ENCODE measurements at regions not wholly inside any gene's neighbourhood (a gene's known extent, or its start where the extent isn't known, plus 50 kb on each side); places are given as distances from the start of the nearest gene placed in this dataset.
"Not testable (repeated sequence)": the region's sequence is repeated elsewhere in the genome, so short reads cannot be mapped to it uniquely, and the experiment has no call there.

DNA sequence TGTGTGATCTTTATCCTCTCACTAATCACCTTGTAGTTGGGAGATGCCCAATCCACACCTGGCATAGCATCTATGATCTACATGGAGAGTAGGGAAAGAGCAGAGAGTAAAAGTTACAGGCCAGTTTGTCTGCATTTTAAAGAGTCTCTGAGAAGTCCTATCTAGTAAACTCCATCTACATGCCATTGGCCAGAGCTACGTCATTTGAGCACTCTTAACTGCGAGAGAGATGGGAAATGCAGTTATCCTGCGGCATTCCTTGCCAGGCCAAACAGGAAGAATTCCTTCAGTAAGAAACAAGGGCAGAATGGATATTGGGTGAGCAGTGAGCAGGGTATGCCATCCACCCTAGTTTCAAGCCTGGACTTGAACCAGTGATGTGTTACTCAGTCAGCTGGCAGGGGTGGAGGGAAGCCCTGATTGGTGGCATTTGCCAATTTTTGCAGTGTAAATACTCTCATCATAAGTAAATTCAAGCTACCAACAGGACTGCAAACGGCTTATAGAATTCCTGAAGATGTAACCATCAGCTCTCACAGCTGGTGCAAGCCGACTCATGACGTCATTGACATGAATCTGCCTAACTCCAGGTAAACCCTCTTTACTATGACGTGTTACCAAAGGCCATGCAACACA, 156.8 kb upstream of the MSX2 start:
- no peak for DNase-seq

DNA sequence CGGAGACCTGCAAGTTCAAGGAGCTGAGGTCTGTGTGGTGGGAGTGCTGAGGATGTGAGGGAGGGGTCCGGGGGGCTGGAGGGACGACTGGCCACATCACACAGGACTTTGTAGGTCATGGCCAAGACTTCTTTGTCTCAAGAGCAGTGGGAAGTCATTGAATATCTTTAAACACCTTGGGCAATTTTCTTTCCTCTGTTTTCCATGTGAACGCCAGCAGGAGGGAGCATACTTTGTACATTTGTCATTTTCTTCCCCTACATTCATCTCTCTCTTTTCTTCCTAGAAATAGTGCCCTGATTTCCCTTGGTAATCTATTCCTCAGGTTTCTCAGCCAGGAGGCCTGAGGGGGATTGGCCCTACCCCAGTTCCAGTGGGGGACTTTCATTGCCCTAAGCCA, 153.7 kb upstream of the MSX2 start:
- DNase-seq: no peak

DNA sequence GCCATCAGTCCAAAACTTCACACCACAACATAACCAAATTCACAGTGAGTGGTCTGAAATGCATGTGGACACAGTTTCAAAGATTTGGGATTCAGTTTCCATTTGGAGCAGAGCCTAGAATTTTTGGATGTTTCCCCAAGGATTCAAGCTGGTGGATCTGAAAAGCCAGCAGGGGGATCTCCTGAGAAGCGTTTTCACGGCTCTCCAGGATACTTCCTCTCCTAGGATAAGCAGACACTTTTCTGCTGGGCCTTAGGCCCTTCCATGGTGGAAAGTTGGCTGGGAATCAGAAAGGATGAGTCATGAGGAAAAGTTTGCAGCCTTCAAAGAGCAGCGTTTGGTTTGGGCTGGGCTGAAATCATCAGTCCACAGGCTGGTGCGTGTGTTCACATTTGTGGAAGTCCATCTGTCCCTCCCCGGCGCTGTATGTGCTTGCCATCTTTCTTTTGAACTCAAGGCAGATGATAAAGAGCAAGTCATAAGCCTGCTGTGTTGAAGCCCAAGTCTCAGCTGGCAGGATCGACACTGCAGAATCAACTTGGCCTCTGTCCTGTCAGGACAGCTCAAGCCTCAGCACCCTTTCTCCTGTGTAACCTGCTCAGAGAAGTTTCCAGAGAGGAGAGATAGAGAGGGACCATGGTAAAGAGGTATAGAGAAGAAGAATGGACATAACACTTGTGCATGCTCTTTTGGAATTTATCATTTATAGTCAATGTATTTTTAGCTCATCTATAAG, 152.6 kb upstream of the MSX2 start:
- DNase-seq: no peak

DNA sequence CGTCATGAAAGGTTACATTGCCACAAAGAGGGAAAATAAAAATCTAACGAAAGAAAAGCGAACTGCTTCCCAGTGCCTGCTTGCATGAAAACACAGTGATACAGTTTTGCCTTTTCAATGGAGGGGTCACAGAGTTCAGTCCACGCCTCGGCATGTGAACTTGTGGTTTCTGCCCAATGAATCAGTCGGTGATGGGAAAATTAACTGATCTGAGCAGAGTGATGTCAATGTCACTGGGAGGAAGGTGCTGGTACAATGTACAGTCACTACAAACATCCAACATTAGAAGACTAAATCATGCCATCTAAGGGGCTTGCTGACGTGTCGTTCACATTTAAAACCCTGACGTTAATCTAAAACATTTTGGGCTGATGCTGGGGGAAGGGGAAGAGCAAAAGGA, 151.8 kb upstream of the MSX2 start:
- DNase-seq: no peak

DNA sequence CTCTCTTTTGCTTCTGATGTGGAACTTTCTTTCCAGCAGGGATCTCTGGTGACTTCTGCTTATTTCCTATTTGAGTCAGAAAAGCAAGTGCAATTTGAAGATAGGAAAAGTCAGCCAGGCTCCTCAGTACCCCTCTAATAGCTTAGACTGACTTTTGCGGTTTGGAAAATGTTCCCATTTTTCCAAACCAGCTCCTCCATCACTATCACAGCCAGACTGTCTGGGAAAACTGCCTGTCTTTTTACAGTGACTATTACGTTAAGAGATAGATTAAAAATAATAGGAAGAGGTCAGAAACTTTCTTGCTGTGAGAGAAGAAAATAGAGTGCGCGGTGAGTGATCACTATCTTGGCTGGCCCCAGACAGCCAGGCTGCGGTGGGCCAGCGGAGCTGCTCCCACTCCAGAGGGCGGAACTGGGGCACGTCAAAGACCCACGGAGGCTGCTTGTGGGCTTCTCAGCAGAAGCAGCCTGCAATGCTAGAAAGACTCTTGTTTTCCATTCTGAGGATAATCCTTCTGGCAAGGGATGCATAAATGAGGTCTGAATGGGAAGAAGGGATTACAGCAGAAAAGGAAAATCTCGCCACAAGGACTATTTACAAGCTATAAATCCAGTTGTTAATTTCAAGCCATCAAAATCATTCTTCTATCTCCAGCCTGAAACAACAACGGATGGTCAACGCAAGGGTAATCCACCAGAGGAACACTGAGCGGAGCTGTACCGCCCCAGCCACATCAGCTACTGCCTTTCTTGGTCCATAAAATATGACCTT, 151.0 kb upstream of the MSX2 start:
- no peak for DNase-seq

DNA sequence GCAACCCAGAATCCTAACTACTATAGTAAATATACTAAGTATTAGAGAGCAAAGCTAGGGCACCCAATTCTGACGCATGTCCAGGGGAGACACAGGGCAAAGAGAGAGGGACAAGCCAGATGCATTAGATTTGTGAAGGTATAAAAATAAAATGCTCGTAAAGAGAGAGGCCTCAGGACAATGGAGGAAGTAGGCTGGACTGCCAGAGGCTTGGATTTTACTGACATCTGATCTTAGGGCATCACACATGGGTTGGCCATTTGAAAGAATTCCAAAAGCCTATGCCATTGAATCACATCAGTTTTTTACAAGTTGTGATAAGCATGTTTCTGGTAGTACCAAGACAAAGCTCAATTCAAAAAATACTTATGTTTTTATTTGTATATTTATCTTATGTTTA, 149.3 kb upstream of the MSX2 start:
- no peak for DNase-seq

DNA sequence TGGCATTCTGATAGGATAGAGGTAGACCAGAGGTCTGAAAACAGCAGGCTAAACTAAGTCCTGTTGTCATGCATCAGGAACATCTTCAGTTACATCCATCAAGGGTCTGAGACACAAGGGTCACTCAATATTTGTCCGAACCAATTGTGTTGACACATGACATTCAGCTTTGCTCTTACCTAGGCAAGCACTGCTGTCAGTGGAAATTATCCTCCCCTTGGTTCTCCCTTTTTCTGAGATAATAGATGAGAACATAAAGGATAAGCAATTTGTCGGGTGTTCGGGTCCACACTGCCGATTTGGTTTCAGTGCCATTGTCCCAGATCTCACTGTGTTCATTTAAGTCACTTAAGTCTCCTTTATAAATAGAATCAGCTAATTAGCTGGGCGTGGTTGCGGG, 148.3 kb upstream of the MSX2 start:
- no peak for DNase-seq

DNA sequence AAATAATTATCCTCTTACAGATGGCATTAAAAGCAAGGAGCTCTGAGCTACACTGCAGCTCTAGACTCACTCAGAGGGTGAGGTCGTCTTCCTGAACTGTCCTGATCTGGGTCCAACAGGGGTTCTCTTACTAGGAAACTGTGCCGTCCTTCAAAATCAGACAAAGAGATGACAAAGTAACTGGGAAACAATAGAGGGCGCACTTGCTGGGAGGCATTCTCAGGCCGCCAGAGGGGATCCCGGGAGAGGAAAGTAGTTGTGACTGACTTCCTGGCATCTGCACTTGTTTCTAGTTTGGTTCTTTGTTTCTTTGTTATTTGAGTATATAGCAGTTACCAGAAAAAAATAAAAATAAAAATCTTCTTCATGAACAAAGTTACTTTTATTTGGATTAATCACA, 142.9 kb upstream of the MSX2 start:
- DNase-seq: no peak

DNA sequence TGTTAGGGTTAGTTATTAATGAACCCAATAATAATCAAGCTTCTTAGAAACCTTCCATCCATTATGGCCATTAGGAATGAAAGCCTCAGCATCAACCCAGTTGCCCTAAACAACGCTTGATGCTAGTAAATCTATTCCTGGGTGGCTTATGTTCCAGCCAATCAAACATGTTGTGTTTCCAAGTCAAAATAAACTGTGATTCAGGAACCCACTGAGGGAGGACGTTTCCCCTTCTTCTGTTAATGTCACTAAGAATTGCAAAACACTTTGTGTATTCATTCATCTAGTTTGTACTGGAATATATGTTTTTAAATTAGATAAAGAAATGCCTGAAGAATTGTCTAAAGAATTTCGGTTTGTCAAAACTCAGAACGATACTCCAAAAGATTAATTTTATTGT, 142.5 kb upstream of the MSX2 start:
- DNase-seq: no peak

DNA sequence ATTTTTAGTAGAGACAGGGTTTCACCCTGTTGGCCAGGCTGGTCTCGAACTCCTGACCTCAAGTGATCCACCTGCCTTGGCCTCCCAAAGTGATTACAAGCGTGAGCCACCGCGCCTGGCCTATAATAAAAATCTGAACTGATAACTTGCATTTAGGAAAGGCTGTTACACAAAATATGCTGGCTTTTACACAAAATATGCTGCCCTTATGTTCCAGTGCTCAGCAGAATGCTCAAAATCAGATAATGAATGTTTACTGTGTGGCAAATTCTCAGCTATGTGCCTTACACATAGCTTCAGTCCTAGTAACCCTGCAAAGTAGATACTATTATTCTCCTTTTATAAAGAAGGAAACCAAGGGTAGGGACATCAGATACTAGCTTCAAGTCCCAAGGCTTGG, 141.3 kb upstream of the MSX2 start:
- no peak for DNase-seq

DNA sequence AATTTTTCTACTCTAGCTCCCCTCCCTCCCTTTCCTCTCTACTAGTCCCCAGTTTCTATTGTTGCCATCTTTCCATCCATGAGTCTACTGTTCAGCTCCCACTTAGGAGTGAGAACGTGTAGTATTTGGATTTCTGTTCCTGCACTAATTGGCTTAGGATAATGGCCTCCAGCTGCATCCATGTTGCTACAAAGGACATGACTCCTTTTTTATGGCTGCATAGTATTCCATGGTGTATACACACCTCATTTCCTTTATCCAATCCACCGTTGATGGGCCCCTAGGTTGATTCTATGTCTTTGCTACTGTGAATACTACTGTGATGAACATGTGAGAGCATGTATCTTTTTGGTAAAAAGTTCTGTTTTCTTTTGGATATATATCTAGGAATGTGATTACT, 138.9 kb upstream of the MSX2 start:
- no peak for DNase-seq

DNA sequence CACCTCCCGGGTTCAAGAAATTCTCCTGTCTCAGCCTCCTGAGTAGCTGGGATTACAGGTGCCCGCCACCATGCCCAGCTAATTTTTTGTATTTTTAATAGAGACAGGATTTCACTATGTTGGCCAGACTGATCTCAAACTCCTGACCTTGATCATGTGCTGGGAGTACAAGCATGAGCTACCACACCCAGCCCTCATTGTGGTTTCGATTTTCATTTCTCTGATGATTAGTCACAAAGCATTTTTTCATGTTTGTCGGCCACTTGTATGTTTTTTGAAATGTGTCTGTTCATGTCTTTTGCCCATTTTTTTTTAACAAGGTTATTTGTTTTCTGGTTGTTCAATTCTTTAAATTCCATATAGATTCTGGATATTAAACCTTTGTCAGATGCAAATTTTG, 138.2 kb upstream of the MSX2 start:
- DNase-seq: not testable (repeated sequence)

DNA sequence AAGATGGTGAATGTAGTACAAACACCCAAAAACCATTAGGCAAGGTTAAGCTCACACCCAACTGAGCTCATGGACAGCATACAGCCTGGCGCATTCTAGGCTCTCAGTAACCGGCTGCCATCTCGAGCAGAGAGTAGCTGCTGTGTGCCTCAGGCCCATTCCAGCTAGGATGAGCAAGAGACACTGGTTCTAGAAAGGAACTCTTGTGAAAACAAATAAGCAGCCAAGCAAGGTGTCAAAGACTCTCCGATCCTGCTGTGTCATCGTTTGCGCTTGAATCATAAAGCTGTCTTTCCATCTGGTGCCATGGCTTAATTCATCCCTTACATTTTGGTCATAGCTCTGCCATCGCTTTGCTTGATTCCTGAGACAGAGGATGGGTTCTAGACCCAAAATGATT, 135.4 kb upstream of the MSX2 start:
- DNase-seq: no peak

DNA sequence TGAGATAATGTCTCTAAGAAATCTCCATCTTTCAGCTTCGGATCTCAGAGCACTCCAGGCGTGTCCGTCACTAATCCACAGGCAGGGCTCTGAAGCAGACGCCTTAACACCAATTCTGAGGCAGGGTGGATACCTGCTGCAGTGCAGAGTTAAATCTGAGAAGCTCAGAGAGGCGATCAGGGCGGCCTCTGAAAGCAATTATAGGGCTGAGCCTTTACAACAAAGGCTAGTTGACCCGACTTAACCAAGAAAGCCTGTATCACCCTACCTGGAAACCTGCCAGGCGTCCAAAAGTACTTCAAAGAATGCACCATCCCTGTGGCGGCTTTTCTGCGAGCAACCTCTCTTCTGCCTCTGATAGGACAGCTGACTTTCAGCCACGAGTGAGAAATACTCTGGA, 134.8 kb upstream of the MSX2 start:
- no peak for DNase-seq

DNA sequence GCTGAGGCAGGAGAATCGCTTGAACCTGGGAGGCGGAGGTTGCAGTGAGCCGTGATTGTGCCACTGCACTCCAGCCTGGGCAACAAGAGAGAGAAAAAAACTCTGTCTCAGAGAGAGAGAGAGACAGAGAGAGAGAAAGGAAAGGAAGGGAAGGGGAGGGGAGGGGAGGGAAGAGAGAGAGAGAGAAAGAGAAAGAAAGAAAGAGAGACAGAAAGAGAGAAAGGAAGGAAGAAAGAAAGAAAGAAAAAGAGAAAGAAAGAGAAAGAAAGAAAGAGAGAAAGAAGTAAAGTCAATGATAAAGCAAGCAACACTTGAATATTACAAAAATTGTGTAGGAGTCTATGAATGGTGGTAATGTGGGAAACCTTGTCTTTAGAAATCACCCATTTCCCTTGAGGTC, 133.6 kb upstream of the MSX2 start:
- DNase-seq: no peak

DNA sequence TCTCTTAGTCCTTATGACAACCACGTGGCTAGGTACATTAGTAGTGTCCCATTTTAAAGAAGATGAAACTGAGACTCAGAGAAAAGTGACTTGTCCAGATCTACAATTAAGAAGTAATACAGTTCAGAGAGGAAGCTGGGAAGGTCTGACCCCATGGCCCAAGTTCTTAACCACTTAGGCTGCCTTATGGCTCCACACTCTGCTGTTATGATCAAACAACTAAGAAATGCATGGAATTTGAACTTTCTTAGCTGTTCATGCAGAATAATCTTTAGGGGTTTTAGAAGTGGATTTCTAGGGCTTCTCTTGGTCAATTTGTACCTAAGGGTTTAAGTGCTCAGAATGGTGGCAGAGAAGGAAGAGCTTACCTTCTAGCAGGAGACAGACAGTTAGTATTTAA, 128.0 kb upstream of the MSX2 start:
- no peak for DNase-seq

DNA sequence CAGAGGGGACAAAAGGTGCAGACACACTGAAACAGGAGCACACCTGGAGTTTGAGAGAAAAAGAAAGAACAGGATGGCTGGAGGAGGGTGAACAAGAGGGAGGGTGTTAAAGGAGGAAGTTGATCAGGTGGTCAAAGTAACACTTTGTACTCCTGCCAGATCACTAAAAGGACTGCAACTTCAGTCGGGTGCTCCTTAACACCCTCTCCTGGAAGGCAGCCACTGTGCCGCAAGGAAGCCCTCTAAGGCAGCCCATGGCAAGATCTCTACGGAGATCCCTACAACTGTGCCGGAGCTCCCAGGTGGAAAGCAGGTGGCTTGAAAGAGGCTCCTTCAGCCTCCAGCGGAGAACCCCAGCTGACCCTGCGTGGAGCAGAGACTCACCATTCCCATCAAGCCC, 124.4 kb upstream of the MSX2 start:
- no peak for DNase-seq

DNA sequence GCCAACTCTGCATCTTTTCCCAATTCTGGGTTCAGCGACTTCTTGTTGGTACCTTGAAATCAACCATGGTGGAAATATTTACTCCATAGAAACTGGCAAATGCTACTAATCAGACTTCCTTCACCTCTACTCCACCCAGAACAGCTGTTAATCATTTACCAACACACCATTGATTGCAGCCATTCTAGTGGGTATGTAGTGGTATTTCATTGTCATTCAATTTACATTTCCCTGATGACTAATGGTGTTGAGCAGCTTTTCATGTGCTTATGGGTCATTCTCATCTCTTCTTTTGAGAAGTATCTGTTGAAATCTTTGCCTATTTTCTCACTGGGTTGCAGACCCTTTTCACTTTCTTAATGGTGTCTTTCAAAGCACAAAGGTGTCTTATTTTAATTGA, 122.4 kb upstream of the MSX2 start:
- no peak for DNase-seq

DNA sequence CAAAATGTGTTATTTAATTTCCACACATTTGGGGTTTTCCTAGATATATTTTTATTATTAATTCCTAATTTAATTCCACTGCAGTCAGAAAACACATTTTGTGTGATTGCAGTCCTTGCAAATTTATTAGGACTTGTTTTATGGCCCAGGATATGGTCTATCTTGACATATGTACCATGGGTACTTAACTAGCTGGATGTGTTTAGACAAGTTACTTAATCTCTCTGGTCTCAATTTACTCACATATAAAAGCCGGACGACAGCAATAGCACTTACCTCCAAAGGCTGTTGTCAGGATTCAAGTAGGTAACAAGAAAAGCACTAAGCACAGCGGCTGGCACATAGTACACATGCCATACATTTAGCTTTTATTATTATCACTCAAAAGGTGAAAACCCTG, 118.2 kb upstream of the MSX2 start:
- no peak for DNase-seq

DNA sequence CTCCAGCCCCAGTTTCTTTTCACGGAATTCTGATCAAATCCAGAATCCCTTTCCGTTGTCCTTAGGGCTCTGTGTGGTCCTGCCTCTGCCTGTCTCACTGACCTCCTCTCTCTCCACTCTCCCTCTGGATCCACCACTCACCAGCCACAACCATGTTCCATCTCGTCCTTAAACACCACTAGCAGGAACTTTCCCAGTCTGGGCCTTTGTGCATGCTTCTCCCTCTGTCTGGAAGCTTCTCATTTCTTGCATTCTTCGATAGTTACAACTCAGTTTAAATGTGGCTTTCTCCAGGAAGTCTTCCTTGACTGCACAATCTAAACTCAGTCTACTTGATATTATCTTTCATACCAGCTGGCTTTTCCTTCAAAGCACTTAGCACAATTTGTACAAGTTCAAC, 117.7 kb upstream of the MSX2 start:
- no peak for DNase-seq

DNA sequence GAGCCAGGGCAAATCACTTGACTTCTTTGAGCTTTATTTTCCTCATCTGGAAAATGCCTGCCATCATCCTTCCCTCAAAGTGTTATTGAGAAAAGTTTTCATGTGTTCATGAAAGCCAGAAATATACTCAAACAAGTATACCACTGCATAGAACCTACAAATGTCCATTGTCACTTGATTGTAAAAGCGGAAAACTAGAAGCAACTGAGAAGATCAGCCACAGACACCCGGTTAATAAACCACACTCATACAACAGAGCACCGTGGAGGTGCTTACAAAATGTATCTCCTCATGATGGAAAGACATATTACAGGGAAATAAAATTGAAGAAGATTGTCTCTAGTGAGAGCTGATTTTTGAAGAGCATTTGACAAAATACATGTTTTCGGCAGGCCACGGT, 117.2 kb upstream of the MSX2 start:
- DNase-seq: no peak

DNA sequence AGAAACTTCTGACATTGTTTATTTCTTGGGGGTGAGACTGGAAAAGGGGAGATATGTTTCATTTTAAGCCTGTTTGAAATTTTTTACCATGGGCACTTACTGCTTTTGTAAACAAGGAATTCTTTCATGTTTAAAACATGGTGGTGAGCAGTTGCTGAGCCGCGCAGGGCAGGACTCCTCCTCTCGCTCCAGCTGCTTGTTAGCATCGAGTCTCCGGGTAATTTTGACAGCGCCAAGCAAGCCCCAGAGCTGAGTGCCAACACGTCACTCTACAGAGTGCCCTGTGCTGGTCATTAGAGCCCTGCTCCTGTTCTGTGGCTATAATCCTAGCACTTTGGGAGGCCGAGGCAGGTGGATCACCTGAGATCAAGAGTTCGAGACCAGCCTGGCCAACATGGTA, 116.5 kb upstream of the MSX2 start:
- no peak for DNase-seq

DNA sequence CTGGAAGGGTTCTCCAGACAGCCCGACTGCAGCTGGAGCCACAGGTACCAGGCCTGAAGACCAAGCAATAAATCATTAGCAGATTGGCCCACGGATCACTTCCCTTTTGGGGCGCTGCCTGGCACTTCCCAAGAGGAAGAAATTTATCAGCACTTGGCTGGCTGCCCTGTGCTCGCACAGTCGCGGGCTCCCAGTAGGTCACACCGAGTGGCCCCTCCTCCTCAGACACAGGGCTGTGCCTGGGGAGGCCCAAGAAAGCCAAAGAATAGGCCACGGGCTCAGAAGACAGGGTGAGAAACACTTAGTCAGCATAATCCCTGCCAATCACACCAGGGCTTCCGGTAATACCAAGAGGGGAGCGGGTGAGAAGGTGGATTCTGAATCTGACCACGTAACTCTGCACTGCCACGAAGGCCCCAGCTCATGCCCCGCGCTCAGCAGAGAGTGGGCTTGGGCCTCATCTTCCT, 115.7 kb upstream of the MSX2 start:
- no peak for DNase-seq

DNA sequence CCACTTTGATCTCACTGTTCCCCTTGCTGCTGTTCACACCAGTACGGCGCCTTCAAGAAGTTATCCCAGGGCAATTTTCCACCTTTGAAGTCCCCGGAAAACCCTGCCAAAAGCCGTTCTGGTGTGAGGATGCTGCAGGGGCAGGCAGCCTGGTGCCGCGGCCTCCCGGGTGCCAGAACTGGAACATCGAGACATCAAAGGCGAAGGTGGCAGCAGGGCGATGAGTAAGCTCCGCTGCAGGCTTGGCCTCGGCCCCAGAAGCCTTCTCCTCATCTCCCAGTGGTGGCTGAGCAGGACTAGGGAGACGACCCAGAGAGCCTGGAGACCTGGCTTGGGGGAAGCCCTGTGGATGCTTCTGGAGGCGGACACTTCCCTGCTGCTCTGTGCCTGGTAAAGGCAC, 115.3 kb upstream of the MSX2 start:
- DNase-seq: no peak
